ENCODE measurements at regions not wholly inside any gene's neighbourhood (a gene's known extent, or its start where the extent isn't known, plus 50 kb on each side); places are given as distances from the start of the nearest gene placed in this dataset.
"Not testable (repeated sequence)": the region's sequence is repeated elsewhere in the genome, so short reads cannot be mapped to it uniquely, and the experiment has no call there.

DNA sequence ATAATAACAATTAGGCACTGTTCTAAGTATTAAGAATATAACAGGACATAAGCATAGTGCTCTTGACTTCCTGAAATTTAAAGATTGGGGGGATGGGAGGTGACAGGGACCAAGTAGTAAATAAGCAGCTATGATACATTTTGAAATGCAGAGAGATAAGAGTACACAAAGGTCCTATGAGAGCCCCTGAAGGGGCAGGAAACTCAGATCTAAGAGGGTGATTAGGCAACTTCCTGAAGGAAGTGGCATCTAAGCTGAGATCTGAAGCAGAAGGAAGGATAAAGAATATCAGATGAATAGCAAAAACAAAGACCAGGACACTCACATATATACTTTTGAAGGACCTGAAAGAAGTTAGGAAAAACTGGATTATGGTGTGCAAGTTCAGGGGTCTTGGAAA is 415.2 kb upstream of the FRG2C start:
- no peak for DNase-seq

DNA sequence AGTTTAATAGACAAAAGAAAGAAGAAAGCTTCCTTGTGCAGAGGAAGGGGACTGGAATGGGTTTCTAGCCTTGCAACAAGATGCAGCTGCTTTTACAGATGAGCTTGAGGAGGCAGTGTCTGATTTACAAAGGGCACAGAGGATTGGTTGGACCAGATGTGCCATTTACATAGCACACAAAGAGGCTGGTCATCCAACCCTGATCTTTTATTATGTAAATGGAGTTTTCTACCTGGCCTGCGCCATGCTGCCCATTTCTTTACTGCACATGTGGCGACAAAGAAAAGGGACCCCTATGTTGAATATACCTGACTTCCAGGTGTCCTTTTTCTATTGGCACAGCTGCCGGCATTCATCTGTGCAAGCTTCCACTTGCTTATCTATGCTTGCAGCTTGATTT is 409.4 kb upstream of the FRG2C start:
- DNase-seq, result no peak

DNA sequence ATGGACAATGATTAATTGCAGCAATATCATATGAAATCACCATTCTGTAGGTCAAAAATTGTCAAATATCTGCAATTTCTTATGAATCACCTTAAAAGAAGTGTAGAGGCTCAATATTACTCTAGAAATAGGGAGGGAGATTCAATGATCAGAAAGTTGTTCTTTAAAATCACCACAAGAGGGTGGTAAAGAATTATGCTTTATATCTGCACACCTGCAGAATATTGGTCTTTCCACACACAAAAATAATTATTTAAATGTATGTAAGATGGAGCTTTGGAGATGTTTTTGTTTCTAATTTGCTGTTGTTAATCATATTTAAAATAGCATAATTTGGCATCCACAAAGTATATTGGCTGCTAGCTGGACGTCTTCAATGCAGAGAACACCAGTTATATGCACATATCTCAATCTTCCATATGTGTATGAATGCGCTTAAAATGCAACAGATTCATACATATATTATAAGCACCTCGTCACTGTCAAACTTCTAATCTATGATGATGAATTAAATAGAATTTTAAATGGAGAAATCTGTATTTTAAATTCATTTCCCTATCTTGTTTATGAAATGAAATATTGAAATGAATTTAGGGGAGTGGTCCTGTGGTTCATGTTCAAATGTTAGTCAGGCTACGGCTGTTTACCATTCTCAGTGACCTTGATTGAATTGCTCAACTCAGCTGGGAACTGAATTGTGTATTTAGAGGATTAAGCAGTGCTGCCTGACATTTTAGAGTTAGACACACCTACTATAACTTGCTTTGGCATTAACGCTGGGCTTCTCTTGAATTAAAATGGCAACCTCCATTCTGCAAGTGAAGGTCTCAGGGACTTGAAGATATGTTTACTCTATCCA is 405.1 kb upstream of the FRG2C start:
- DNase-seq, result not testable (repeated sequence)

DNA sequence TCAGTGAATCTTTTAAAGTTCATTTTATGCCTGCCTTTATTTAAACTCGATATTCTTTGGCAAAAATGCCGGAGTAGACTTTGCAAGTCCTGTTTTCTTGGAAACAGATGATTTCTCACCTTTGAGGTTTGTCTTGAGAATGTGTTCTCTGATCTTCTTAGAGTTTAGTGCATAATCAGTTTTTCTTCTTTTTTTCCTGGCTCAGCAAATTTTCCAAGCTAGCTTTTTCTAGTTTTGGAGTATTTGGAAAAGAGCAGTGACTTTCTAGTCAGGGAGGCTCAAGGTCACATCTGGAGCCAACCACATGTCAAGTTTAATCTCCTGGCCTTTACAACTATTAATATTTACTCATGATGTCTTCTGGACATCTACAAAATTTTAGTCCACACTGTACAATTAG is 403.2 kb upstream of the FRG2C start:
- DNase-seq, result not testable (repeated sequence)

DNA sequence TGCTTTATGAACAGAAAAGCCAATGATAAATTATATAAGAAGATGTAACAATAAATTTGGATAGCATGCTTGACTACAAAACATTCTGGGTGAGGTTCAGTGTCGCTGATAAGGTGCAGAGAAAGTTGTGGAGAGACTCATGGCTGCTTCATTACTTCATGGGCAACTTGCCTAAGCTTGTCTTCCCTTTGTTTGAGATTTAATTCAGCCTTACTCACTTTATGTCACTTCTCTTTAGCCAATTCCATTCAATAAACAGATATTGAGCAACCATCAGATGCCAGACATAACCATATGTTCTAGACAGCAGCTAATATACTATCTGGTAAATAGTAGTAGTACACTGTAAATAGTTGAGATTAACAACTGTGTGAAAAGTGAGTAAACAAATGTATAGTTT is 401.5 kb upstream of the FRG2C start:
- no peak for DNase-seq

DNA sequence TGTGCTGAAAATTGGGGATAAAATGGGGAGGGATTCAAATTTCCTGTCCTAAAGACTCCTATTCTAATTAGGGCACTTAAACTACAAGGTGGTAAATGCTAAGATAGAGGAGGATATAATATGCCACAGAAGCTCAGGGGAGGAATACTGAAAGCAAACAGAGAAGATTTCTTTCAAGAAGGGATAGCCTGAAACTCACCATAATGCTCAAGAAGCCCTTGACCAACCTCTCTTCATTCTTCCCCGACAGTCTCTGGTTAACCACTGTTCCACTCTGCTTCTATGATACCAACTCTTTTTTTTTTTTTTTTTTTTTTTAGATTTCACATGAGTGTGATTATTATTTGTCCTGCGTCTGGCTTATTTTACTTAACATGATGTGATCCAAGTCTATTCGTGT is 398.2 kb upstream of the FRG2C start:
- DNase-seq, result no peak

DNA sequence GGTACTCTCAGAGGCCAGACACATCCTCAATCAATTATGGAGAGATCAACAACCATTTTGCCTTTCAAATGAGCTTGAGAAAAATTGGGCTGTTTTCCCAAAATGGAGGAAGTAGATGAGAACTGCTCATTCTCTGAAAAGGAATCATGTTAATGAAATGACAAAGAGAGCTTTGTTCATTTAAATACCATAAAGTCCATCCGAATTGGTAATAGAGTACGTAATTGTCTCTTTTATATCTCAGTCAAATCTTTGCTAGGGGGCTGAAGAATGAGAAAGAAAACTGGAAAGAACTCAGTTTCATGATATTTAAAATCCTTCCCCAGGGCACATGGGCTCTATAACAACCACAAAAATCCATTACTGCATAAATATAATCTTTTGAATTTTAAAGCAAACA is 395.6 kb upstream of the FRG2C start:
- not testable (repeated sequence) for DNase-seq

DNA sequence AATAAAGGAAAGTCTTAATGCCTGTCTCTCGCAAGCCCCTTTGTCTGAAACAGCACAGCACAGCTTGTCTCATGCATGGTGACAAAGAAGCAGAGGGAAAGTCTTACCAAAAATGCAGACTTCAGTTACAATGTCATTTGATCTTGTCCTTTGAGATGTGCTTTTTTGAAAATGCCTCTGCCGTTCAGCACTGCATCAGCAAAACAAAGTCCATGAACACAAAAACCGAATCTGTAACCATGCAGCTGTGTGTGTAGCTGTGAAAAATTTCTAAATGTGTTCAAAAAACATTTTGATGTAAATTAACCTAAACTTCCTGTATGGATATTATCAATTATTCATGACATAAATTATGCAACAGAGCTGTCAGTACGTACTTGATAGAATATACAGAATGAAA is 391.9 kb upstream of the FRG2C start:
- DNase-seq, result not testable (repeated sequence)

DNA sequence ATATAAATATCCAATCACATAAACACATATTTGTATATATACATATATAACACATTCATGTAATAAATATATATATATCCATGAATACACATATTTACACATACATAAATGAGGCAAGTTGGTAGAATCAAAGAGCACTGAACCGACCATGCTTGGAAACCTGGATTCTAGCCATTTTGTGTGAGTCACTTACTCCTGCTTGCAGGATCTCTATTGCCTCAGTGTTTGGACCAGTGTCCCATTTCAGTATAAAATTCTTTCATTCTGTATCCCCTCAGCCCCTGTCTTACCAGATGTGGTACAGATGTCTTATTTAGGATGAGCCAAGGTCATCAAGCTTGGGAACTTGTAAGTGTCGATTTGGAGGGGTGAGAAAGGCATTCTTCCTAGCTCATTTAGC is 391.4 kb upstream of the FRG2C start:
- no peak for DNase-seq

DNA sequence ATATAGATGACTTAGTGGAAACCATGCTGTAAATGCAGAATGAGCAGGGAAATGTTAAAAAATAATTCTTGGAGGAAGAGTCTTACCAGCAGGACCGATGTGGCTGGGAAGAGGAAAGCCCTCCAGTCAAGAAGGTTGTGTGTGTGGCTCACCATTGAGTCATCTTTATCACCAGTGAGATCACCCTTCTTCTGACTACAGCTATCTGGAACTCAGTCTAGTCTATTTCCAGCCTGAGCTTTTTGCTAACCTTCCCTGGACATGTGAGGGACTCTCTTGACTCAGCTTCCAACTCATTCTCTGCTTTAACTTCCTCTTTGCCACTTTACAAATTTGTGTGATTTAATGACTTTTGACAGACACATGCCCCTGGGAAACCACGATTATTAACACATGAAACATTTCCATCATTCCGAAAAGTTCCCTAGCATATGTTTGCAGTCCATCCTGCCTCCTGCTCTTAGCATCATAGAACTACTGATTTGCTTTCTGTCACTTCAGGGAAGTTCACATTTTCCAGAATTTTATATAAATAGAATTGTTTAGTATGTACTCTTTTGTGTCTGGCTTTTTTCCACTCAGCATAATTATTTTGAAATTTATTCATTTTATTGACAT is 378.5 kb upstream of the FRG2C start:
- DNase-seq, result not testable (repeated sequence)

DNA sequence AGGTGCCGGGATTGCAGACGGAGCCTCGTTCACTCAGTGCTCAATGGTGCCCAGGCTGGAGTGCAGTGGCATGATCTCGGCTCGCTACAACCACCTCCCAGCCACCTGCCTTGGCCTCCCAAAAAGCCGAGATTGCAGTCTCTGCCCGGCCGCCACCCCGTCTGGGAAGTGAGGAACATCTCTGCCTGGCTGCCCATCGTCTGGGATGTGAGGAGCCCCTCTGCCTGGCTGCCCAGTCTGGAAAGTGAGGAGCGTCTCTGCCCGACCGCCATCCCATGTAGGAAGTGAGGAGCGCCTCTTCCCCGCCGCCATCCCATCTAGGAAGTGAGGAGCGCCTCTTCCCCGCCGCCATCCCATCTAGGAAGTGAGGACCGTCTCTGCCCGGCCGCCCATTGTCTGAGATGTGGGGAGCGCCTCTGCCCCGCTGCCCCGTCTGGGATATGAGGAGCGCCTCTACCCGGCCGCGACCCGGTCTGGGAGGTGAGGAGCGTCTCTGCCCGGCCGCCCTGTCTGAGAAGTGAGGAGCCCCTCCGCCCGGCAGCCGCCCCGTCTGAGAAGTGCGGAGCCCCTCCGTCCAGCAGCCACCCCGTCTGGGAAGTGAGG is 375.1 kb upstream of the FRG2C start:
- DNase-seq, result not testable (repeated sequence)

DNA sequence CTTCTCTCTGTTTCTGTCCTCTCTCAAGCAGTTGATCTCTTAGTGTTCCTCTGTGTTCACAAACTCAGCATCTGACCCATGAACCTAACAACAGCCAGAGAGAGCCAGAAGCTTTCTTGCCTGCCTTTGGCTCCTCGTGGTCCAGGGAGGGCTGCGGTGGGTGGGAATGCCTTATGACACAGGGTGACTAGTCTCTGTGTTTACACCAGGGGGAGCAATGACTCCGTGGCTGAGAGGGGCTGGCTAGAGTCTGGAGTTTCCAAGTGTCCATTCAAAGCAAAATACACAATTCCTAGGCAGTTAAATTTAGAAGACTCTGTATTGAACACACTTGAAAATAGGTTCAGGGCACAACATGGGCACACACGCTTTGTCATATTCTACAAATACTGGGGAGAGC is 370.0 kb upstream of the FRG2C start:
- peak; percentile 2 for DNase-seq

DNA sequence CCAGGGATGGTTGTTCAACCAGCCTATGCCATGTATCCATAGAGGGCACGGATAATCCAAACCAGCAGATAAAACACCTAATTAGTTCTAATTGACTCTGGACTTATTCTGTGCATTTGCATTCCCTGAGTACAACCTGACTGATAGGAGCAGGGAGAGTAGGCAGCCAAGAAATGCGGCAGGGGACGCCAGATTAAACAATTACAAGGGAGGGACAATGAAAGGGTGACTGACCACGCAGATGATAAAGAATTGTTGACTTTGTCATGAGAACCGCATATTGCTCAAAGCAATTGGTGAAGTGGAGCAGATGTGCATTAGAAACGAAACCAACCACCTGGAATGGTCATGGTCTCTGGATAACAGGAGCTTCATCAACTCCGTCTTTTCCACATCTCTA is 369.1 kb upstream of the FRG2C start:
- no peak for DNase-seq

DNA sequence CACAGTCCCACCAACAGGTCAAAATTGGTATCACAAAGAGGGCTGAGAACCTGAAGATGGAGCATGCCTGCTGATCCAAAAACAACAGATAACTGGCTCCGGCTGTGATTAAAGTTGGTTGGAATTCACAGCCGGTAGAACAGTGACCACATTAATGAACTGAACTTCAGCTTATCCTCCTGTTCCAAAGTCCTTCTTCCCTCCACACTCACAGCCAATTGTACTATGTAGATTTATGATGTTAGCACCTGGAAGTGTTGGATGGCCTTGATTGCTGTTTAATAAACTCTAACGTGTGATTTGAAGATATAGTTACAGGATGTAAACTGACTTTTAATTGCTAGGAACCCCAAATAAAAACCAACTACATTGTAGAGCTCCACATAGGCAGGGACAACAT is 367.3 kb upstream of the FRG2C start:
- no peak for DNase-seq

DNA sequence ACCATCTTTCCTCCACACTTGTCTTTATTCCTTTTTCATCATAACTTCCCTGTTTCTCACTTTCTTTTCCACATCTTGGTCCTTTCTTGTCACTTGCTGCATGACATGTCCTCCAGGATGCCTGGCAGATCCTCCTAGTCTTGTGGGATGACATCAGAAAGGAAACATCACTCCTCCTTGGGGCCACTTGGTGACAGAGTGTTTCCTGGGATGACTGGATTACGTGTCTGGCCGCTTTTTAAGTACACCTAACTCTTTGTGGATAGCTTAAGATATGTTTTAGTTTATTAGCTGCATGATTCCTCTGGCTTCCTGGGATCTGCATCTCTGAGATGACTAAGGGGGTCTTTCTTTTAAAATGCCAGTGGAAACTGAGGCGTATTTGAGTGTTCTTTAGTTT is 363.5 kb upstream of the FRG2C start:
- no peak for DNase-seq

DNA sequence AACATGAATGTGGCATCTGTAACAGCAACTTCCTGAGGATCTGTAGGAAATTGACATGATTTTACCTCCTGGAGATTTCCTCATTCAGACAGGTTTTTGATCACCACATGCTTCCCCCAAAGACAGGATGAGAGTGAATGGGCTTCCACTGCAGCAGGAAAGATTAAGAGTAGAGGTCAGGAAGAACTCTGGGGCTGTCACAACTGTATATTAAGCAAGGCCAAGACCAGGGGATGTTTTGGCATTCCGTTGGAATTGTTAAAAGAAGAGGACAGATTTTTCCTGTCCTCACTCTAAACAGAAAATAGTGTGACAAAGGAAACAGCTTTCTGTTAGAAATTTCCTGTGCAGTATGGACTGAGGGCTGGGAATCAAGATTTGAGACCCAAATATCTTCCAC is 363.1 kb upstream of the FRG2C start:
- not testable (repeated sequence) for DNase-seq

DNA sequence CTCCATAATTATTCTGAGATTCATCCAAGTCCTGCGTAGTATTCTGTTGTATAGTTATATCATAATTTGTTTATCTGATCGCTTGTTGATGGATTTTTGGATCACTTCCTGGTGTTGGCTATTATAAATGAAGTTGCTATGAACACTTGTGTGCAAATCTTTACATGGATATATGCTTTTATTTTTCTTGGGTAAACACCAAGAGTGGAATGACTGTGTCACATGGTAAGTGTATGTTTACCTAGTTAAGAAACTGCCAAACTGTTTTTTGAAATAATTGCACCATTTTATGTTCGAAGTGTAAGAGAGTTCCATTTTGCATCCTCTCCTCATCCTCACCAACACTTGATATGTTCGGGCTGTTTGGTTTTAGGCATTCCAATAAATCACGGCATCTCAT is 360.4 kb upstream of the FRG2C start:
- no peak for DNase-seq

DNA sequence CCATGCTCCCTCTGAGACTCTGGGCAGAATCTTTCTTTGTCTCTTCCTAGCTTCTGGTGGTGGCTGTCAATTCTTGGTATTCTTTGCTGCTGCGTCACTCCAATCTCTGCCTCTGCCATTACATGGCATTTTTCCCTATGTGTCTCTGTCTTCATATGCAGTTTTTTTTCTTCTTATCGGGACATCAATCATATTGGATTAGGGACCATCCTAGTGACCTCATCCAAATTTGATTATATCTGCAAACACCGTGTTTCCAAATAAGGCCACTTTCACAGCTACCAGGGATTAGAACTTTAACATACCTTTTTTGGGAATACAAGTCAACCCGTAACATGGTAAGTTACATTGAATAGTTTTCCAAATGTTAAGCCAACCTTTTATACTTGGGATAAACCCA is 358.2 kb upstream of the FRG2C start:
- DNase-seq, result no peak

DNA sequence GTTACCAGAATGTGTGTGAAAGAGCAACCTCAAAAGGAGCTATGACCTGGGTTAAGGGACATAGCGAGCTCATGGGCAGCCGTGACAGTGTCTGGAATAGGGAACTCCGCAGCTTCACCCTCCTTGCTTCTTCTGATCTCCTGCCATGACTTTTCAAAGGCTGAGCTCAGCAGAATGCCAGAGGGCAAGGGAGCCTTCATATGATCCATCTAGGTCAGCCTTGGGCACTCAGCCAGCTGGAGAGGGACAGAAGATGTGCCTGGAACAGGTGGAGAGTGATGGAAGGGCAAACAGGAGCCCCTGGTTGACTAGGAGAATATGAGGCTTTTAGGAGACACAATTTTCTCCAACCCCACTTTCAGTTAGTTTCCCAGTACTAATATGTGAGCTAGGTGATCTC is 352.8 kb upstream of the FRG2C start:
- not testable (repeated sequence) for DNase-seq

DNA sequence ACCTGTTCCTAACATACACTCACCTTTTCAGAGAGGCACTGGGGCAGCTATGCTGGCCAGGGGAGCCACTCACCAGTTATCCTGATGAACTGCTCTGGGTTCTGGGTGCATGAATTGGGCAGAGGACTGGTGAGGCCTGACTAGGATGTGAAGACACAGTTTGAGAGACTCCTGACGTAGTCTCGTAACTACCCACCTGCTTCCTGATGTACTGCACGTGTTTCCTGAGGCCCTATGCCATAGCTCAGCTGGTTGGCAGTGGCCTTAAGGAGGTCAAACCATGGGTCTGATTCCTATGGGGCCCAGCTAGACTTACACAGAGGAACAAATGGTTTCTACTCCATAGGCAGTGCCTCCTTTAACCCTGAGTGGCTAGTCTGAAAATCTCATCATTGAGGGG is 351.7 kb upstream of the FRG2C start:
- not testable (repeated sequence) for DNase-seq

DNA sequence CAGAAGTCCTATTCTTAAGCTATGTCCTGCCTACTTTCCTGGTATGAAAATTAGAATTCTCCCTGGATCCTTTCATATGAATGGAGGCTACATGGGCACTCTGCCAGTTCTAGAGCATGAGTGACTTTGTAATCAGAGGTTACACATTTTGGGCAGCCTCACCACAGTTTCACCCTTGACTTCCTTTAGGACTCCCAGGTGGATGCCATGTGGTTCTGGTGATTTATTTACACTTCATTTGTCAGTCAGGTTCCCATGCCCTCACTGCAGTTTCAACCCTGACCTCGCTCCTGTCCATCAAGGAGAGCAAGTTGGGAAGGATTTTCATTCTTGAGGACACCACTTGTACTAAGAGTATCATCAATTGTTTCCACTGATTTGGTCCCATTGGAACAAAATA is 344.4 kb upstream of the FRG2C start:
- not testable (repeated sequence) for DNase-seq

DNA sequence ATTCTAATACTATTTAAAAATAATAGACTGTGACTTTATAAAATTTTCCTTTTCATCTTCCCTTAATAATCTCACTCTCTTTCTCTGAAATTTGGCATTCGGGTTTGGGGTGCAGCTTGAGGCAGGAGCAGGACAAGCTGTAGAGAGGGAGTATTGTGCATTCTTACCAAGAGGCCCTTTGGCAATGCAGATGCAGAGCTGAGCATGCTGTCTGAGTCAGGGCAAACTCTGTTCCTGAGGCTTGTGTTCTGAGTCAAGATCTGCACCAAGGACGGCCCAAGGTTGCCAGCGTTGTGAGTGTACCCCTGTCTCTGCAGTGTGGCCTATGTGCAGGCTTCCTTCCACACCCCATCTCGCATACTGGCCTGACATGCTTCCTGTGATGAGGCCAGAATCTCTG is 343.8 kb upstream of the FRG2C start:
- no peak for DNase-seq

DNA sequence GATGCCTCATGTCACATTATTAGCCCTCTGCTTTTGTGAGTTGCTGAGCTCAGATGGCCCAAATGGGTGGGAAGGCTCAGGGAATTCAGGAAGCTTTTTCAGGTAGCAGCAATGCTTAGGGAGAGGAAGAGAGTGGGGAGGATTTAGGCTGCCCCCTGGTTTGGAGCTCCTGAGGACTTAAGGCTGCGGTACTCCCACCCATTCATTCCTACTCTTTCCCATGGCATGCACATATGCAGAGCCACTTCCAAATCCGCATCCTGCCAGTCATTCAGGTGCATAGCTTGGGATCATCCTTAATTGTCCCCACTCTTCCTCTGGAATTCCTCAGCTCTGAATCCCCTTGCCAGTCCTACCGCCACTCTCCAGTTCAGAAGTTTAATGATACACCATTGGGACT is 343.1 kb upstream of the FRG2C start:
- no peak for DNase-seq

DNA sequence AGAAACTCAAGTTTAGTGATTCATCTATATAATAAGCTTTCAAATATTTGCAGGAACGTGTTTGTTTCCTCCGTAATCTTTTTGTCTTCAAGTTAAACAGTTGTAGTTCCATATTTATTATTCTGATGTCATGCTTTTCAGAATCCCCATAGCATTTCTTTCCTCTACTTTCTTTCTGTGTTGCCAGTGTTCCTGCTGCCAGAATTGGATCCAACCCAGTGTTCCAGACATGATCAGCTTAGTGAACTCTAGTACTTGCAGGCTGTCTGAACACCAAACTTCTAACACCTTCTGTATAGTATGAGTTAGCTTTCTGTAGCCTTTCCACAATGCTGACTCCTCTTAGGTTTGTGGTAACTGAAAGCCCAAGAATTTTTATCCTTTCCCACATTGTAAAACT is 340.2 kb upstream of the FRG2C start:
- not testable (repeated sequence) for DNase-seq

Data from activated CD4-positive, alpha-beta T cell treated with anti-CD3 and anti-CD28 coated beads for 48 hours (primary cell).